ENCODE measurements at regions not wholly inside any gene's neighbourhood (a gene's known extent, or its start where the extent isn't known, plus 50 kb on each side); places are given as distances from the start of the nearest gene placed in this dataset.

DNA sequence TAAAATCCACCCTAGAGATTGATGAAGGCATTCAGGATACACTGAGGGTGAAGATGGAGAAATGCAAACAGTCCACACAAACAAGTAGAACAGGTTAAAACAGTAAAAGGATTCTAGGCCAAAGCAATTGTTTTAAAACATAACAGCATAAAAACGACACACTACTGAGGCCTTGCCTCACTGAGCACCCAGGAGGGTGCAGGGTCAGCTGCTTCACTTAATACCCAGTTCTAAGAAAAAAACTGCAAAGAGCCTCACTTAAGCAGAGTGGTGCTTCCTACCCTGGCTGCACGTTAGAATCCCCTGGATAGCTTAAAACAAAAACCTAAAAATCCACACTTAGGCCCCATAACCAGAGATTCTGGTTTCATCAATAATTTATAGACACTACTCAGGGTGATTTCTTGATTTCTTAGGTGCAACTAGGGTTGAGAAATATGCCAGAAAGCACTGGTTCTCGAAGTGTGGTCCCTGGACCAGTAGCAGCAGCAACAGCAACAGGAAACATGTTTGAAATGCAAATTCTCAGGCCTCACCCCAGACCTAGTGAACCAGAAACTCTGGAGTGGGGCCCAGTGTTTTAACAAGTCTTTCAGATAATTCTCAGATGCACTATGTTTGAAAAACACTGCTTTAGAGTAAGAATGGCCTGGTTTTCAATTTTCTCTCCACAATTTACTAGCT lies 279.1 kb downstream of the ZEB2 start:
- Mint-ChIP-seq H3K4me3 (no peak overlapping the region), H3K9me3 (peaks cover 4% of the 10 kb centered on the region), H3K4me1 (peaks cover 33% of the 10 kb centered on the region), H3K27me3 (no peaks in the 10 kb centered on the region), H3K36me3 (peaks cover 11% of the 10 kb centered on the region), H3K27ac (peak overlapping the region; percentile 62)
- no peak for DNase-seq

DNA sequence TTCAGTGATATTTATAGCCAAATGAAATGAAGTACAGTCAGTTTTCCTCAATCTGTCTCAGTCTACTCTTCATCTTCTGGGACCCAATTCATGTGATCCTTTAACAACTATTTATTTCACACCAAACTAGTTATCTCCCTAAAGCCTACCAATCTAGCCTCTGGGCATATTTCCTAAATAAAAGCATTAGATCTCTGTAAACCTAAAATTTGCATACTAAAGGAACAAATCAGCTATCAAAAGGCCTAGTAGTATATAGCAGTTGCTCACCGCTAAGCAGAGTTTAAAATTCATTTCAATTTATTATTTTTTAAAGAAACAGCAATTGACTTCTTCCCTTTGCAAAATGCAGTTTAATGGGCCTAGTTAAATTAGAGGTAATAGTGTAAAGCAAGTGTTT lies 280.2 kb downstream of the ZEB2 start:
- Mint-ChIP-seq H3K4me1 (peaks cover 39% of the 10 kb centered on the region), H3K27me3 (no peaks in the 10 kb centered on the region), H3K27ac (no peak overlapping the region), H3K9me3 (peaks cover 4% of the 10 kb centered on the region), H3K4me3 (no peak overlapping the region), H3K36me3 (peaks cover 13% of the 10 kb centered on the region)
- no peak for DNase-seq

DNA sequence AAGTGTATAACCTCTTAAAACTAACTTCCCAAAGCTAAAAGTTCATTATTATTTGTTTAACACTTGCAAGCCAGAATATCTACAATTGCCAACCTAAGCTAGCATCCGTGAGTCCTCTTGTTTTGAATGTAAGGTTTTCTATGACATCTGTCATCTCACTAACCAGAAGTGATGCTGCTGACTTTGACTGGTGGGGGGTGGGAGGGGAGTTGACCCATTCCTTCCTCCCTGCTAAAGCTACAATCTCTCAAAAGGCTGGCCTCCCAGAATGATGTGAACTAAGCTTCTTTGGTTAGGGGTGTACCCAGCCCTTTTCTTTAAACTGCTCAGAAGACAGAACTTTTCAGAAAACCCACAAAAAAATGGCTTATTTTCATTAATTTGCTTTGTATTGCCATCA lies 280.6 kb downstream of the ZEB2 start:
- Mint-ChIP-seq H3K4me1 (peaks cover 43% of the 10 kb centered on the region), H3K27ac (no peak overlapping the region), H3K27me3 (no peaks in the 10 kb centered on the region), H3K36me3 (peaks cover 17% of the 10 kb centered on the region), H3K9me3 (peaks cover 4% of the 10 kb centered on the region), H3K4me3 (no peak overlapping the region)
- DNase-seq, result no peak

DNA sequence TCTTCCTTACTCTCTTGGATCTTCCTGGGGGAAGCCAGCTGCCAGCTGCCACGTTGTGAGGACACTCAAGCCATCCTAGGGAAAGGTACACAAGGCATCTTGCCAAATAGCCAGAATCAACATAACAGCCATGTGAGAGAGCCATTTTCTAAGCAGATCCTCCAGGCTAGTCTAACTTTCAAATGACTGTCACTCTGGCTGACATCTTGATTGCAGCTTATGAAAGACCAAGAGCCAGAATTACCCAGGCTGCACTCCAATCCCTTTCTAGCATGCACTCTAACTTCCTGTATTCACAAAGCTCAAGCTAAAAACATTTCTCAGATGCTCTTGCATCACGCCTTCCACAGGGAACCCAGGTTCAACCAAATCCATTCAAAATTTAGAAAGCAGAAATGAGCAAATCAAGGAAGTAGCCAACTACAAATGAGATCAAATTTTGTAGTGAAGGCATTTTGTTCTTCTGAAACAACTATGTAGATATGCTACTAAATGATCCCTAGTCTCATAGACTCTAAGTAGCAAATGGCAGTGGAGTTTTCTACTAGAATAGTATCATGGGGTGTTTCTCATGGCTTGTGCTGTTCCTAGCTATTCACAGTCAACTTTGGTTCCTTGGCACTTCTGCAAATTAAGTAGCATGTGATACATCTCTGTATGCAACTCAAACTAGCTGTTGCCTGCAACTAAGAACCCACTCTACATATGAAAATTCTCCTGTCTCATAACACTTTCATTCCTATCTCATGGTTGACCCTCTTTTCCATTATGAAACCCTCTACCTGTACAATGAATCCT lies 281.9 kb downstream of the ZEB2 start:
- Mint-ChIP-seq H3K27ac (peak overlapping the region; percentile 26), H3K4me3 (no peak overlapping the region), H3K4me1 (peaks cover 54% of the 10 kb centered on the region), H3K36me3 (peaks cover 19% of the 10 kb centered on the region), H3K9me3 (peaks cover 4% of the 10 kb centered on the region), H3K27me3 (no peaks in the 10 kb centered on the region)
- DNase-seq, result no peak

DNA sequence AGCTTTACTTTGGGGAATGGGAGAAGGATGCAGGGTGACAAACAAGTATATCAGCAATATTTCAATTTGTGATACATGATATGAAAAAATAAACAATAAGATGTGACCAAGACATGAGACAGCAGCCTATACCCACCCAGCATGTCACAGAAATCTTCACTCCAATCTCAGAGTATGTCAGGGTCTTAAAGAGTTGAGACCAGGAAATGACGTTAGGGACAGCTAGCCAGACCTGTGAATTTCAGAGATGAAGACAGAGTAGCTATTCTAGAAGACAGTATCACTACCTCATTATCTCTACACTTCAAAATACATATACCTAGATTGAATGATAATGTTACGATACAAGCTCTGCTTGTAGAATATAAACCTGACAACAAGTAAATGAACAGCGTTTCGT lies 282.8 kb downstream of the ZEB2 start:
- H3K9me3 Mint-ChIP-seq, result peaks cover 4% of the 10 kb centered on the region
- no peak overlapping the region for H3K27ac Mint-ChIP-seq
- H3K36me3 Mint-ChIP-seq, result peaks cover 19% of the 10 kb centered on the region
- no peak for DNase-seq
- H3K4me1 Mint-ChIP-seq, result peaks cover 55% of the 10 kb centered on the region
- H3K27me3 Mint-ChIP-seq, result no peaks in the 10 kb centered on the region
- H3K4me3 Mint-ChIP-seq, result no peak overlapping the region

DNA sequence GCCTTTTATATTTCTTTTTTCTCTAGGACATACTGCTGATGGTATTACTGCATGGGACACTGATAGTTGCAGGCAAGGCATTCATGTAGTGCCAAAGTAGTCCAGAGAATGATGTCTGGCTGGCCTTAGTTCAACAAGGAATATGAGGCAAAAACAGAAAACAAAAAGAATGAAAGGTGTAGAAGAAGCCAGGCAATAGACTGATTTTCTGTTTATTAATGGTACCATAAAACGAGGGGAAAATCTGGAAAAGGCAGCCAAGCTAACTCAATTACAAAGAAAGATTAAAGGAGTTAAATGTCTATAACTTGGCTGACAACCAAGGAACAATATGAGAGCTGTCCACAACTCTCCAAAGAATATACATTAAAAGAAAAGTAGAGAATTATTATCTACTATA lies 284.9 kb downstream of the ZEB2 start:
- Mint-ChIP-seq H3K27ac (no peak overlapping the region), H3K36me3 (peaks cover 19% of the 10 kb centered on the region), H3K4me1 (peaks cover 55% of the 10 kb centered on the region), H3K9me3 (peaks cover 4% of the 10 kb centered on the region), H3K4me3 (no peak overlapping the region), H3K27me3 (no peaks in the 10 kb centered on the region)
- no peak for DNase-seq

DNA sequence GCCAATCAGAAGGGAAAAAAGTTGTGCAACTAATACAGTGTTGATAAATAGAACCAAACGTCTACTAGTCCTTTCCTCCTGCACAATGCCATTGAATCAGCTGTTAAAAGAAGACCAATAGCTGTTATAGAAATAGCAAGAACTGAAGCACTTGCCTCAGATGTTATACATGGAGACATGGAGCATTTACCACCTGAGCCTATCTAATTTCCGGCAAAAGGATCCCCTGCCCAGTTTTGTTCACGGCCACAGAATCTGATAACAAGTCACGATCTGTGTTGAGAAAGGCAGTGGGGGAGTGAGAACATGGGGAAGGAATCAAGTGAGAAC lies 285.4 kb downstream of the ZEB2 start:
- Mint-ChIP-seq H3K27me3 (no peaks in the 10 kb centered on the region), H3K4me1 (peaks cover 57% of the 10 kb centered on the region), H3K4me3 (no peak overlapping the region), H3K27ac (peak overlapping the region; percentile 52), H3K36me3 (peaks cover 20% of the 10 kb centered on the region), H3K9me3 (peaks cover 4% of the 10 kb centered on the region)
- no peak for DNase-seq

DNA sequence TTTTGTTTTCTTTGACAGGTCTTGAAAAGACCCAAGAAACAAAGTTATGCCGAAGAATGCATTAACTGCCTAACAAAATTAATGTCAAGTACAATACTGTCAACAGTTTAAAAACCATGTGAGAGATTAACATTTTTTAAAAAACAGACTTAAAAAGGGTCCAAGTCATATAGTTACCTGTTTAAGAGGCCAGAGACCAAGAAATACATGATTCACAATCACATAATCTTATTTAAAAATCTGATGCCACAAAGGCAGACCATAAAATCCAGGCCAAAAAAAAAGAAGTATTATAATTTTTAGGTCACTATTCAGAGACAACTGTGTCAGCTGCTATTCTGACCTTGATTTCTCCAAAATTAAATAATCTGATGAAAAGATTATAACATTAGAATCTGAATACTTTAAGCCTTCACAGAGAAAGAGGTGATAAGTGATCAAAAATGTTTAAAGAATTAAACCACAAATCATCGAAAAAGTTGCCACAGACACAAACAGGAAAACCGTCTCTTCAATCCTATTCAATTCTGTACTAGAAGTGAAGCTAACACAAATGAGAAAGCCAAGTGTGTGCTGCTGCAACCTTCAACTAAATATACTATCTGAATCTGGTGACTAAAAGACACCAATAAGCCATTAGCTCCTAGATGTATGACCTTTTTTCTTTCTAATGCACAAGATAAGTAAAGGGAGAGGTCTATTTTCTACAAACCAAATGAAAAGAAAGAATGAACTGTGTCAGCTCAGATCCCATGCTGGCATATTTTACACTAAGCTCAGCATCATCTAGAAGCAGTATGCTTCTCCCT lies 286.0 kb downstream of the ZEB2 start:
- peaks cover 20% of the 10 kb centered on the region for H3K36me3 Mint-ChIP-seq
- H3K27ac Mint-ChIP-seq, result peak overlapping the region; percentile 78
- H3K27me3 Mint-ChIP-seq, result no peaks in the 10 kb centered on the region
- peak overlapping the region; percentile 36 for H3K4me3 Mint-ChIP-seq
- no peak for DNase-seq
- peaks cover 4% of the 10 kb centered on the region for H3K9me3 Mint-ChIP-seq
- peaks cover 61% of the 10 kb centered on the region for H3K4me1 Mint-ChIP-seq

DNA sequence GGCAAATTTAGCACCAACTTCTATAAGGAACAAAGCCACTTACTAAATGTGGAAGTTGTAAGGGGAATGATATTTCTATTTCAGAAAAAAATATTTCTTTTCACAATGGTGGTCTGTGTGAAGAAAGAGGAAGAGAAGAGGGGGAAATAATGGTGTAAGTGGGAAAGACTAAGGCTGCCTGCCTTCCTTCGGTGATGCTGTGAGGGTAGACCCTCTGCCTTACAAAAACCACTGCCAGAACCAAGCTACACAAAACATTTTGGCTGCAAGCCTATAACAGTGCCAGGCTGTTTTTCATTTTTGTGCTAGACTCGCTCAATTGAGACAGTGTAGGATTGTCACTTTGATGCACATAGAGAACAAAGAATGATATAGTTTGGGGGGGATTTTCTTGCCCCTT lies 286.6 kb downstream of the ZEB2 start:
- peak overlapping the region; percentile 36 for H3K4me3 Mint-ChIP-seq
- H3K4me1 Mint-ChIP-seq, result peaks cover 61% of the 10 kb centered on the region
- peaks cover 4% of the 10 kb centered on the region for H3K9me3 Mint-ChIP-seq
- H3K27ac Mint-ChIP-seq, result peak overlapping the region; percentile 78
- DNase-seq, result no peak
- H3K36me3 Mint-ChIP-seq, result peaks cover 24% of the 10 kb centered on the region
- no peaks in the 10 kb centered on the region for H3K27me3 Mint-ChIP-seq

DNA sequence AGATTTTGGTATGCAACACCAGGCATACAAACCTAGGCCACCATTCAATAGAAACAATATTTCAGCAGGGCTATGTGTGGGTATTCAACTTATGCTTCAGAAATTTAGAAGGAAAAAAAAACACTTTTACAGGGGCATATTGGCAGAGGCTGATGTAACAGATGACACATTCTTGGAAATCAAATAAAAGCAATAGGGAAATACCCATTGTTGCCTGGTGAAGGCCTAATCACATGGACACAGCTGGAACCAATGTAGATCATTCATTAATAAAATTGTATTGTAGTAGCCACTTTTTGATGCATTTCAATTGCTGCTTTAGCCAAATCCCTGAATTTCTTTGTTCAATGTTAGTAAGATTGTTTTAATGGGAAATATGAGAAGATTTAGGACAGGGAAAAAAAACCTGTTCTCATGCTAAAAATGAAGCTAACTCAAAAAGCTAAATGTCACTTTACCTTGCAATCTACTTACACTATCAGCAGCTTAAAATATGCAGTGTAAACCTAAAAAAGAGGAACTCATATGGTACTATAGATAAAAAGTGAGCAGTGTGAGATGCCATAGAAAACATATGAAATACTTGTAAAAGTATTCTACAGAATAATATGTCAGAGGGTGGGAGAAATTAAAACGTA lies 289.4 kb downstream of the ZEB2 start:
- H3K4me1 Mint-ChIP-seq, result peaks cover 49% of the 10 kb centered on the region
- H3K36me3 Mint-ChIP-seq, result peaks cover 25% of the 10 kb centered on the region
- H3K27ac Mint-ChIP-seq, result peak overlapping the region; percentile 76
- DNase-seq, result no peak
- H3K9me3 Mint-ChIP-seq, result no peaks in the 10 kb centered on the region
- H3K27me3 Mint-ChIP-seq, result no peaks in the 10 kb centered on the region
- no peak overlapping the region for H3K4me3 Mint-ChIP-seq

DNA sequence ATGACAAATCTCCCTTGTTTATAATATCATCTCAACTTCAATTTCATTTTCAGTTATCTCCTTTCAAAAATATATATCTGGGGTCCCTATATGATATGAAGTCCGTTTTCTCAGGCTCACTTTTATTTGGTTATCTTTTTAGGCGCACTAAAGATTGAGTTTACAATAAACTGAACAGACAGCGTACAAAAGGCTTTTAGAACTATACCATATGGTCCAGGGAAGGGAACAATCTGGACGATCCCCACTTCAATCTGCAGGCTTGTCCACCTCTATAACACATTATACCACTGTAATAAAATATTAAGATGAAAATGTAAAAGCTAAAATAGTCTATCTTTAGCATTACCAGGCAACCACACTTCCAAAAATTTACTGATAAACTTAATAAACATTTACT lies 289.9 kb downstream of the ZEB2 start:
- H3K4me1 Mint-ChIP-seq, result peaks cover 47% of the 10 kb centered on the region
- peak overlapping the region; percentile 76 for H3K27ac Mint-ChIP-seq
- no peaks in the 10 kb centered on the region for H3K27me3 Mint-ChIP-seq
- DNase-seq, result no peak
- no peak overlapping the region for H3K4me3 Mint-ChIP-seq
- H3K9me3 Mint-ChIP-seq, result no peaks in the 10 kb centered on the region
- H3K36me3 Mint-ChIP-seq, result peaks cover 26% of the 10 kb centered on the region

DNA sequence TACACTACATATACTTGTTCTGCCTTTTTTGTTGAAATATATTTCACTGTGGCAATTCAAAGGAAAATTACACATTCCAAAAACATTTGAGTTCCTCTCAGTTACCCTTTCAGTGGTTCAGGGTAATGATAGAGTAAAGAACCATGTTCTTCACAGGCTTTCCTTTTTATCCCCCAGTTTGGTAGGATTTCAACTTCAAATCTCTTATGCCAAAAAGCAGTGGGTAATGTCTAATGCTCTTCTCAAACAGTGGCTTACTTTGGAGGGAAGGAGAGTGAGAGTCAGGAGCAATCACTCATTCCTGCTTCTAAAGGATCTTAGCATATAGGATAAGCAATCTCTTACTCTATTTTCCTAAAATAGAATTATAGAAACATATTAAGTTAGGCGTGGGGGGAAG lies 290.6 kb downstream of the ZEB2 start:
- Mint-ChIP-seq H3K36me3 (peaks cover 21% of the 10 kb centered on the region), H3K27ac (peak overlapping the region; percentile 76), H3K4me1 (peaks cover 40% of the 10 kb centered on the region), H3K9me3 (no peaks in the 10 kb centered on the region), H3K27me3 (no peaks in the 10 kb centered on the region), H3K4me3 (no peak overlapping the region)
- no peak for DNase-seq

DNA sequence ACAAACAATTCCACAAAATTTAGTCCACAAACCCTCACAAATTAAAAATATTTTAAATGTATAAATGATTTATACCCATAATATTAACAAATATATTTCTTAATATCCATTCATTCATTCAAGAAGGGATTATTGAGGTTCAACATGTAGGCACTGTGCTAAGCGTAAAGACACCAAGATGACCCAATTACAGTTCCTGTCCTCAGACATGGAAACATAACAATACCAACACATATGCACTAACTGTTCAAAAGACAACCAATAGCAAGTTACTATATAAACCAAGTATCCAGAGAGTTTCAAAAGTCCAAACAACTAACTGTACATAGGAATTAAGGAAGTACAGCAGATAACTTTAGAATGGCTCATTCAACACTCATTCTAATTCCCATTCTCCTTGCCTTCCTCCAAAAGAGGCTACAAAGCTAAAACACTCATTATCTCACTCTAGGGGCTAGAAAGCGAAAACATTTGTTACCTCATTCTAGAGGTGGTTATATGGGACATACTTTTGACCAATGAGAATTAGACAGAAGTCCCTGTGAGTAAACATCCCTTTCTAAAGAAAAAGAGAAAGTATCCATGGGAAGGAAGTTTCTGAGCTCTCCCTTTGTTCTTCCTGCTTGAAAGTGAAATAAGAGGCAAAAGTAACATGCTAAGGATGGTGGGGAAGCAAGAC lies 292.4 kb downstream of the ZEB2 start:
- Mint-ChIP-seq H3K4me3 (no peak overlapping the region), H3K4me1 (peaks cover 24% of the 10 kb centered on the region), H3K27me3 (no peaks in the 10 kb centered on the region), H3K36me3 (peaks cover 19% of the 10 kb centered on the region), H3K9me3 (no peaks in the 10 kb centered on the region), H3K27ac (no peak overlapping the region)
- no peak for DNase-seq

DNA sequence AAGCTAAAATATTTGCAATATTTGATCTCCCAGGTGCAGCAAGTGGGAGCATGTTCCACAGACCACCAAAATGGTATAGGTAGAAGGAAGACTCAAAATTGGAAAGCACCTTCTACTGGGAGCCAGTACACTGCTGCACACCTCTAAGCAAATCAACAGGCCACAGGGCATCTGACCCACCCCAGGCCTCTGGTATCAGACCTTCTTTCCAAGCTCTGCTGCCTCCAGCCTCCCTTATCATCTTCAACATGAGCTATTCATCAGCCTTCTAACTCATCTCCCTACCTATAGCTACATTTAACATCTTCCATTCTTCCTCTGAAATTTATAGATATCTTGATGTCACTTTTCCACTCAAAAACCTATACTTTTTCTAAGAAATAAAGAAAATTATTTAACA lies 294.8 kb downstream of the ZEB2 start:
- Mint-ChIP-seq H3K4me1 (peaks cover 14% of the 10 kb centered on the region), H3K27ac (no peak overlapping the region)
- DNase-seq, result no peak

More for the DNA sequence above, 294.8 kb downstream of the ZEB2 start:
- Mint-ChIP-seq H3K4me3 (no peak overlapping the region), H3K27me3 (no peaks in the 10 kb centered on the region), H3K36me3 (peaks cover 15% of the 10 kb centered on the region), H3K9me3 (no peaks in the 10 kb centered on the region)
